Fibroblast of skin of scalp (primary cell): ENCODE measurements at regions not wholly inside any gene's neighbourhood (a gene's known extent, or its start where the extent isn't known, plus 50 kb on each side); places are given as distances from the start of the nearest gene placed in this dataset.
"Not testable (repeated sequence)": the region's sequence is repeated elsewhere in the genome, so short reads cannot be mapped to it uniquely, and the experiment has no call there.

Experiments used
- DNase-seq: peaks from one replicate; pipeline ENCODE4 v3.0.0-alpha.2; 2013

DNA sequence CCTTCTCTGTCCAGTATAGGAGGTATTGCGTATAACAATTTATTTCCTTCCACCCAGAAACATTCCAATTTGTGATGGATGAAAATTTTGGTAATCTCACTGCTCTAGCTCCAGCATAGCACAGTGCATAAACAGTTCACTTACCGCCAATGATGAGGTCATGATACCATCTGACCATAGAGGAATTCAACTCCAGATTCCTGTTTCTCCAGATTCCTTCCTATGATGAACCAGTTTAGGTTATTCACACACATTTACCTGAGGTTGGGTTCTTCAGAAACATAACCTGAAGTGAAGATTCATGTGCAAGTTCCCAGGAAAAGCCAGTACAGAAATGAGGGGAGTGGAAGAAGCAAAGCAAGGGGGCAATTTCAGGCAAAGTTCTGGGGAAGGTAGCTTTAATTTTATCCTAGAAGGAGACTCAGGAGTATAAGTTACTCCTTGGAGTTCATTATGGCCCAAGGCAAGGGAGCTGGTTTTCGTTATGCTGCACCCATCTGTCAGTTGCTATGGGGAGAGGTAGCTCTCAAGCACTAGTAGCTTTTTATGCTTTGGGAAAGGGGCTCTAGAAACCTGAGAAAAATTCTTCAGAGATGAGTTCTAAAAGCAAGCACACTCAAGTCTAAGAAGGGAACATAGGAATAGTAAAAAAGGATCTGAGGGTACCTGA lies 121.6 kb downstream of the CASP12 start:
- DNase-seq: peak; percentile 6

DNA sequence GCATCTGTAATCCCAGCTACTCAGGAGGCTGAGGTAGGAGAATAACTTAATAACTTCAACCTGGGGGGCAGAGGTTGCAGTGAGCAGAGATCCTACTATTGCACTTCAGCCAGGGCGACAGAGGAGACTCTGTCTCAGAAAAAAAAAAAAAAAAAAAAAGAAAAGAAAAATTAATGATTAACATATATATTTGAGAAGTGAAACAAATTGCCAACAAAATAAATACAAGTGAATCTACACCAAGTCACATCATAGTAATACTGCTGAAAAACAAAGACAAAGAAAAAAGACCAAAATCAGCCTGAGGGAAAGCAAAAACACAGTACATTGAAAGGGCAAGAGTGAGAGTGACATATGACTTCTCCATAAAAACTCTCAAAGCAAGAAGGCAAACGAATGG lies 123.7 kb downstream of the CASP12 start:
- DNase-seq: no peak

DNA sequence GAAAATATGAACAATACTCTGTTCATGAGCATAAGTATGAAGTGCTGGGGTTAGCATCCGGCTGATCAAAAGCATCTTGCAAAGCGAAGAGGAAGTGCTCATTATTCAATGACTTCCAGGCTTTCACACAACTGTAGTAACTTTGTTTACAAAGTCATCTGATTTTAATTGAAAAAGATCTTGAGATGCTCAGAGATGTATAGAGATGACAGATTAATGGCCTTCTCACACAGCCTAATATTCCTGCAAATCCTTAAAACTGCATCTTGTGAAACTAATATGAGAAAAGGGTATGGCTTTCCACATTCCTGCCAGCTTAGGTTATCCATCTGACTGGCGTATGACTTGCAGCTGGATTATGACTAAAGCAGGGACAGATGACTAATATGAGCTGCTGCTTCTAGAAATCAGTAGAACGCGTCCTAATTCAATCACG lies 125.4 kb downstream of the CASP12 start:
- DNase-seq: peak; percentile 88

DNA sequence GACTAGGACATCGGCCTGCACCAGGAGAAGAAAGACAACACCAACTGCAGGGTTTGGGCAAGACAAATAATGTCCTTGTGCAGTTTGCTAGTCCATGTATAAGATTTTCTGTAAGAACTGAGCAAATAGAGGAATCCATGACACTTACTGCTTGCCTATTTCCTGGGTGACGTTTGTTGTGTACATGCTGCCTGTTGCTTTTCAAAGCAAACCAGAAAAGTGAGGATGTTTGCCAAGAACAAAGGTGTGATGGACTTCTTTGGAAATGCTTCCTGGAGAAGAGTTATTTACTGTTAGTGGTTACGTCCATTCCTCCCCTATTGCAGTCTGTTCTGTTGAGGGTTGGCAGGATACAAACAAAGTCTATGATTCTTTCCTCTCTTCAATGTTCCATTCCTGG lies 126.5 kb downstream of the CASP12 start:
- no peak for DNase-seq

DNA sequence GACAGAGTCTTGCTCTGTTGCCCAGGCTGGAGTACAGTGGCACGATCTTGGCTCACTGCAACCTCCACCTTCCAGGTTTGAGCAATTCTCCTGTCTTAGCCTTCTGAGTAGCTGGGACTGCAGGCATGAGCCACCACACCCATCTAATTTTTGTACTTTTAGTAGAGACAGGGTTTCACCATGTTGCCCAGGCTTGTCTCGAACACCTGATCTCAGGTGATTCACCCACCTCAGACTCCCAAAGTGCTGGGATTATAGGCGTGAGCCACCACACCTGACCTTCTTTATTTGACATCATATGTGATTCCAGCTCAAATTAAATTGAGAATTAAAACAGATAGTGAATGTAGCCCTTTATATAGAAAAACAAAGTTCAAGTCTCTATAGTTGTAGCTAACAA lies 127.2 kb downstream of the CASP12 start:
- not testable (repeated sequence) for DNase-seq

DNA sequence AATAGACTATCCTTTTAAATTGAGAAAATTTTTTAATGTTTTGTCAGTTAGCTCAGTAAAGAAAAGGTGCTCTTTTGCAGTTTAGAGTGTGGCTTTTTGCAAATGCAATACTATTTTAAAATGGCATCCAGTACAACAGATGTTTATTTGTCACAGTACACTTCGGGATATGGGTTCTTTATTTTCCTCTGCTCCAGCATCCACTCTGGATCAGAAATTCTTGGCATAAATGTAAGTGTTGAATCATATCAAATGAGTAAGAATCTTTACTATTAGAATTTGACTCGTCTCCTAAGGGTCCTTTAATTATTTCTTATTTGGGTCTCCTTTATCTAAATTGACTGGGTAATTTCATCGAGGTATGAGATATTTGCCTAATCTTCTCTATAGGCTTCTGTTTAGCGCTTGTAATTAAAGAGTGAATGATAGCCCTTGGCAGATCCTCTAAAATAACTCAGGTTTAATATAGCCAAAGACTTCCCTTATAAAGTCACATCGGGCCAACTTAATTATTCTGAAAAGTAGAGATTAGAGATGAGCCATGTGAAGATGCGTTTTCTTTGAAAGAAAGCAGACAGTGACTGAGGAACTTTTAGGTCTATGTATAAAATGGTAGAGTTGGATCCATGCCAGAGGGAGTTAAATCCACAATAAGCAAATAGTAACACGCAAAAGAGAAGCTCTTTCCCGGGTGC lies 132.7 kb downstream of the CASP12 start:
- DNase-seq: no peak

DNA sequence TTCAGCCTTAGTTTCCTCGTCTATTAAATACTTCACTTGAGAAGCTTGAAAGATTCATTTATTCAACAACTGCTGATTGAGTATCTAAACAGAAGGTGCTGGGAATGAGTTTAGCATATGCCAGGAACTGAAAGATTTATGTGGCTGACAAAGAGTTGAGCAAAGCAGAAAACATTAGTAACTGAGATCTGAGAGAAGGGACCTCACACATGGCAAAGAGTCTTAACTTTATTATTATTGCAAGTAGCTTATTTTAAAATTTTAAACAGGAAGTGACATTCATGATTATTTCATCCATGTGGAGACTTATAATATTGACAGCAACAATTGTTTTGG lies 133.6 kb downstream of the CASP12 start:
- no peak for DNase-seq

DNA sequence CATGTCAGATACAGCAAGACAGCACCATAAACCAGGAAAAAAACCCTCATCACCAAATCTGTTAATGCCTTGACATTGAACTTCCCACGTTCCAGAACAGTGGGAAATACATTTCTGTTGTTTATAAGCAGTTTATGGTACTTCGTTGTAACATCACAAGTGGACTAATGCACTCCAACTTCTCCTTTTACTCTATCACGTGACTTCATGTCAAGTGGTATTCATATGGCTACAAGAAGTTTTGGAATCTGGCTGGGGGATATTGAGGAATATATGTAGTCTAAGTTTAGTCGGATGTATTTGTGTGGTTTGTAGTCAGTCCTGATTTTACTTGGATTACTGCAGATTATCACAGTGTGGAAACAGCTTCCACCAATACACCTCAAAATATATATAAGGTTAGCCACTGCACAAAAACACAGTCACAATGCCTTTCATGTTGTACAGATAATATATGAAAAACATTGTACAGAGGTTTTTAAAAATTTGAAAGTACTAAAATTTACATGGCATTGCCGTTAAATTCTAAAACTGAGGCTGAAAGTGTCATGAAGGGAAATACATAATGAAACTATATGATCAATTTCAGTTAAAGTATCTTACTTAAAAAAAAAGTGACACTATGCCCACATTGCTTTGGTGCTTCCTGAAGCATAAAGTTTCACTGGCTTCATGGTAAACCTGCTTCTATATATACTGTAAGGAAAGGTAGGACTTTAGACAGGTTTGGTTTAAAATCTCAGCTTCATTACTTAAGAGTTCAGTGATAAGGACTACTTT lies 134.1 kb downstream of the CASP12 start:
- DNase-seq: no peak

DNA sequence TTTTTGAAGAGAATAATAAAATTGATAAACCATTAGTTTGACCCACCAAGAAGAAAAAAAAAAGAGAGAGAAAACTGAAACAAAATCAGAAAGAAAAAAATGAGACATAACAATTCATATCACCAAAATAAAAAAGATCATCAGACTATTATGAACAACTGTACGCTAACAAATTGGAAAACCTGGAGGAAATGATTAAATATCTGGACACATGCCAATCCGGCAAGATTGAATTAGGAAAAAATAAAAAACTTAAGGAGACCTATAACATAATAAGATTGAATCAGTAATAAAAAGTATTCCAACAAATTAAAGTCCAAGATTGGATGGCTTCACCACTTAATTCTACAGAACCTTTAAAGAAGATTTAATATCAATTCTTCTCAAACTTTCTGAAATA lies 136.7 kb downstream of the CASP12 start:
- DNase-seq: no peak

DNA sequence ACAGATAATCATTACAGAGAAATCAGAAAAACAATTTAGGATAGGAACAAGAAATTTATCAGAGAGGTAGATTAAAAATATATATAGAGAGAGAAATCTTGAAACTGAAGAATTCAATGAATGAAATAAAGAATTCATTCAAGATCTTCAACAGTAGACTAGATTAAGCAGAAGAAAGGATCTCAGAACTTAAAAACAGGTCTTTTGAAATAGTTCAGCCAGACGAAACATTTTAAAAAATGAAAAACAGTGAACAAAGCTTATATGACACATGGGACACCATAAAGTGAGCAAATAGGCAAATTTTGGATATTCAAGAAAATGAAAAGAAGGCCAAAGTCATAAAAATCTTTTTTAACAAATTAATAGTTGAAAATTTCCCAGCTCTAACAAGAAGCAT lies 138.8 kb downstream of the CASP12 start:
- DNase-seq: no peak

DNA sequence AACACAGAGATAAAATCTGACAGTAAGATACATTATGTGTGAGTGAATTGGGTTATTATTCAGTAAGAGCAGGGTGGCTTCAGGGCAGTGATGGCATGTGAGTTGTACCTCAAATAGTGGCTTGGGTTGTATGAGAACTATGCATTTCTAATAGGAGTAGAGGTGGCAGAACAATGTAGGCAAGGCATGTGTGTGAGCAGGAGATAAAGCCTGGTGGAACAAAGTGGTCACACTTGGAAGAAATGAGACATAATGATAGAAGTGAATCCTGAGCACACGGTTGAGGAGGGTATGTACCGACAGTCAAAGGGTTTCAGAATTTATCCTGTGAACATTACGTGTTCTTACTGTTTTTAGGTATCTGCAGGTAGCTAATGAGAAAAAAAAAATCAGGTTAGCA lies 159.3 kb downstream of the CASP12 start:
- DNase-seq: no peak

DNA sequence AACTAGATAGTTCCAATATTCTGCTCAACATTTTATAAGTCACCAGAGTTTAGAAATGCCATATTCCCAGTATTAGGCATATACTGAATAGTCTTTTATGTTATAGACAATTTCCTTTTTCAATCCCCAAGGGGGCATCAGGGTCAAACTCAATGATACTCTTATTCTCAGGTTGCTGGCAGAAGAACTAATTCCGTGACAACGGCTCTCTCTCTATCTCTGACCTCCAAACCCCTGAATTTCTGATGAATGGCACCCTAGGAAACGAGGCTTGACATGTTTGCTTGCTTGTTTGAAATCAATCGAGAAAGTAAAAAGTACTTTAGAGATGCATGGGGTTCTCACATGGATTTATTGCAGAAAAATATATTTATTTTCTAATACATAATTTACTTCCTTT lies 160.1 kb downstream of the CASP12 start:
- no peak for DNase-seq

DNA sequence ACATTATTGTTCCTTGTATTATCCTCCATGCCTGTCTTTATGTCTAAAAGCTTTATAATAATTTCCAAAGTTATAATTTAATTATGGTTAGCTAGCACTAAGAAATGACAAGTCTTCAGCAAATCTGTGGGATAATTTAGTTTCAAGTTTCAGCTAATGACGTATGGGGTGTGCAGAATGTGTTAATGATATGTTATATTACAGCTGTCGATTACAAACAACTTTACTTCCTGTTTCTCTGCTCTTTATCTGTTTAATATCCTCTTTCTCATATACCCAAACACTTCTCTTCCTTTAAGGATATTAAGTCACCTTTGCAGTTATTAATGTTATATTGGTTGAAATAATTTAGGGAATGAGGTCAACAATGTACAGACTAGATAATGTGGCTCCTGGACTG lies 161.8 kb downstream of the CASP12 start:
- no peak for DNase-seq

DNA sequence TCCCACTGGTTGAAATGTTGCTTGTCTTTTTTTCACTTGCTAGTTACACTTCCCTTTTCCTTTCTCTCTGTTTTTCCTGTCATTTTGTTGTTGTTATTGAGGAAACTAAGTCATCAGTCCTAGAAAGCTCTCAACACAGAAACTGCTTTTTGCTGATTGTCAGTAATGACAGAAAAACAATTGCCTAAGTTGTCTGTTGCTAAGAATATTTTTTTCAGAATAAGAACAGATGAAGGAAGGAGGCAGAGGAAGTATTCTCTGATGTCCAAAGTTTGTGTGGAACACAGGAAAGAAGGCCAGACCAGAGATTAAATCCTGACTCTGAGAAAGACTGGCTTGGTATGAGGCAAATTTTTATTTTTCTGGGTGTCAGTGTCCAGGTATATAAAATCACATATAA lies 163.3 kb downstream of the CASP12 start:
- no peak for DNase-seq

DNA sequence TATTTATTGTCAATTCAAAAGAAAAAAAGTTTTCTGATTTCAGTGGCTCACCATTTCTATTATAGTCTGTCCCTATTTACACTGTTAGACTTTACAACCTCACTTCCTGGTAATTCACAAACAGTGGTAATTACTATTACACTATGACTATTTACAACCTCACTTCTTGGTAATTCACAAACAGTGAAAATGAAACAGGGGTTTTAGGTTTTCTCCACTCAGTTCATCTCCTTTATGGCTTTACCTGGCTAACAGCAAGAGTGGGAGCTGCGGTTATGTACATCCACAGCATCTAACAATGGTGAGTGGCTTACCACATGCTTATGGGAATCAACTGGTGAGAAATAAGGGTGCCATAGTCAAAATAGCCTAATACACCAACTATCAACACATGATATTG lies 166.4 kb downstream of the CASP12 start:
- no peak for DNase-seq

DNA sequence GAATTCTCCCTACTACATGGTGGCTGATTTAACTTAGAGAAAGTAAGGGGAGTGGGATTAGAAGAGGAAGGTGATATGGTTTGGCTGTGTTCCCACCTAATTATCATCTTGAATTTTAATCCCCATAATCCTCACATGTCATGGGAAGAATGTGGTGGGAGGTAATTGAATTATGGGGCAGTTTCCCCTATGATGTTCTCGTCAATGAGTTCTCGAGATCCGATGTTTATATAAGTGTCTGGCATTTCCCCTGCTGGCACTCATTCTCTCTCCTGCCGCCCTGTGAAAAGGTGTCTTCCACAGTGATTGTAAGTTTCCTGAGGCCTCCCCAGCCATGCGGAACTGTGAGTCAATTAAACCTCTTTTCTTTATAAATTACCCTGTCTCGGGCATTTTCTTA lies 169.3 kb downstream of the CASP12 start:
- DNase-seq: no peak

DNA sequence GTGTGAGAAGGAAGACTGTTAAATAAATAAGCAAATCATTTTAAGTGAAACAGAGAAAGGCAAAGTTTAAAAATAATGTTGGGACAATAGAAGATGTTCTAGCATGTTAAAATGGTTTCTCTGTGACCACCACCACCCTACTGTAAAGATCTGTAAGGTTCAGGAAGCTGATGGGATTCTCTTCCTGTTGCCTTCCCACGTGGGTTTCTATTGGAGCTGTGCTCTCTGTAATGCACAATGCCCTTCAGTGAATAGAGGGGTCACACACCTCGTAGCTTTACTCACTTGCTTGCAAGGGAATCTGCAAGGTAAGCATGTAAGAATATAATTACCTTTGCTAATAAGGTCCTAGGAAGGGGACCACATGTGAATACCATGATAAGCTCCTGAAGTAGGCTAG lies 170.5 kb downstream of the CASP12 start:
- no peak for DNase-seq

DNA sequence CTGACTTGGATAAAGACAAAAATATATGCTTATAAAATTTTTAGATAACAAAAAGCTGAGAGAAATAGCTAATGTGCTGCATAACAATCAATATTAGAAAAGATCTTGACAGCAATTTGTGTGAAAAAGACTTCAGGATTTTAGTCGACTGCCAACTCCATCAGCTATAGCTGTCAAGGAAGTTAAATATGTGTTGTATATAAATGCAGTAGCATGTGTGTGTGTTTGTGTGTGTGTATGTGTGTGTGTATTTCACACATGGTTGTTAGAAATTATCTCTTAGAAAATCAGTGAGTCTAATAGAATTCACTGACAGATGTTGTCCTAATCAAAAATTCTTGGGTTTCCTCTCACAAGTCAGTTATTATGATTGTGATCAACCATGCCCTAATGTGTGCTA lies 171.2 kb downstream of the CASP12 start:
- DNase-seq: no peak

DNA sequence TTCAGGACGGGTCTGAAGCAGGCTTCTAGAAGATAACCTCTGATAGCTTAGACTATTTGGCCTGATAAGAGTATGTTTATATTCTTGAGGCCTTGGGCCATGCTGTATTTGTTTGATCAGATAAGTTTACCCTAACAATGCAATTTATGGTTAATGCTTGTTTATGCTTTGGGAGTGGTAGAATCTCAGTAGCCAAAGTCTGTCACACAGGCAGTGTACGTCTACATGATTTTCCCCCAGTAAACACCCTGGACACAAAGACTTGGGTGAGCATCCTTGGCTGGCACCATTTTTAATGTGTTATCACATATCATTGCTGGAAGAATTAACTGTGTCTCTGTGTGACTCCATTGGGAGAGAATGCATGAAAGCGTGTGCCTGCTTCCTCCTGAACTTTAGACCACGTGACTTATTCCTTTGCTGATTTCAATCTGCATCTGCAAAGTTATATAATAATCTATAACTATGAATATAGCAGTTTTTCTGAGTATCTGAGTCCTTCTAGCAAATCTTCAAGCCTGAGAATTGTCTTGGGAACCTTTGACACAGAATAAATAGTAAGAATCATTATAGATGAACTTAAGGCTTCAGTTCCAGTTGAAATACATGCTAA lies 172.4 kb downstream of the CASP12 start:
- no peak for DNase-seq

DNA sequence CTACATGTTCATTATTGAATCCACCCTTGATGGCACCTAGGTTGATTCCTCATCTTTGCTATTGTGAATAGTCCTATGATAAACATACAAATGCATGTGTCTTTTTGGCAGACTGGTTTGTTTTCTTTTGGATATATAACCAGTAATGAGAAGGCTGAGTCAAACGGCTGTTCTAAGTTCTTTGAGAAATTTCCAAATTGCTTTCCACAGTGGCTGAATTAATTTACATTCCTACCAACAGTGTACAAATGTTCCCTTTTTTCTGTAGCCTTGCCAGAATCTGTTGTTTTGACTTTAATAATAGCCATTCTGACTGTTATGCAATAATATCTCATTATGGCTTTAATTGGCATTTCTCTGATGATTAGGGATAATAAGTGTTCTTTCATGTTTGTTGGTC lies 184.9 kb downstream of the CASP12 start:
- no peak for DNase-seq

DNA sequence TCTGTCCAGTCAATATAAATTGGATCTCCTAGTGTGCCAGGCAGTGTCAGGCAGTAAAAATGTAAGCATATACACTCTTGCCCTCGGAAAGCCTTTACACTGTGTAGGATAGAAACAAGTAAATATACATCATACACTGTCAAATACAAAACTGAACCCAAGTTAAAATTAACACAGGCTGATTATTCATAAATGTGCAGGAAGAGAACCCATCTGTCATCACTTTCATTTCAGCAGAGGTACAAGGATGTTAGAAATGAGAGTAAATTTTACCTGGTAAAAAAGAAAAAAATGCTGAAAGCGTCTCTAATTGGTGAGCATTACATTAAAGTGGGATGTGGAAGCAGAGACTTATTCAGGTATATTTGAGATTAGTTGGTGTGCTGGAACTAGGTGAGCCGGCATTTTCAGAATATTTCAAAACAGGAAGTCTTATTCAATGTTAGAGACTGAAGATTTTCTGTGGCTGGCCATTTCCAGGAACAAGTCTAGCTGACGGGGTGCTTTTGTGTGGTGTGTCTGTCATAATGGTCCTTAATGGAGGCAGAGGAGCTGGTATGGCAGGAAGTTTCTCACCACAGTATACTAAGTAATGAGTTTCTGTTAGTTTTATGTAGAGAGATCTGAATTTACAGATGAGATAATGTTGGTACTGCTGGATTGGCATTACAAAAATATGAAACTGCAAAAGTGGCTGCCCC lies 192.6 kb downstream of the CASP12 start:
- no peak for DNase-seq

DNA sequence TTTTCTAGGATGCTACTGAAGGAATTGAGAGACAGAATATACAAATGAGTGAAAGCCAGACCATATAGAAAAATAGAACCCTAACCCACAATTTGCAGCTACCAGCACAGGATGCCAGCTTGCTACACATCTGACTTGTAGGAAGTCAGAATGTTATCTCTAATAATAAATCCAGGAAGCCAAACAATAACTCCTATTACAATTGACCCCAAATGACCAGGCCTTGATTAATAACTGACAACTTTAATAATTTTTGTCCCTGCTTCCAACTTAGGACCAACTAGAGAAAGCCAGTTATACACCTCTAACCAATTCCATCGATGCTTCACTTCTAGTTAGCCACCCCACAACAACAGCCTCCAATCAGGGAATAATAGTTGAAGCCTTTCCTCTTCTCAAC lies 193.4 kb downstream of the CASP12 start:
- no peak for DNase-seq
